GM12864 (cell line): ENCODE measurements at regions not wholly inside any gene's neighbourhood (a gene's known extent, or its start where the extent isn't known, plus 50 kb on each side); places are given as distances from the start of the nearest gene placed in this dataset.

ENCODE experiments used
- DNase-seq: peaks from one replicate; pipeline ENCODE4 v3.0.0-alpha.2; 2011; ENCODE audit warnings: low read depth
- H3K4me3 ChIP-seq: 2 replicates; pipeline ENCODE4 v1.5.1; 2011; ENCODE audit warnings: mild to moderate bottlenecking, low read depth, low read length, control low read depth
- TF ChIP-seq, protein P1 (sequence below): IDR thresholded peaks from 2 replicates; pipeline ENCODE4 v1.5.1; 2011; ENCODE audit warnings: low read depth, mild to moderate bottlenecking, moderate library complexity, low read length, control low read depth, inconsistent platforms; ENCODE audit errors: missing control alignments

- DNase-seq, result no peak
- TF ChIP-seq, protein P1, sequence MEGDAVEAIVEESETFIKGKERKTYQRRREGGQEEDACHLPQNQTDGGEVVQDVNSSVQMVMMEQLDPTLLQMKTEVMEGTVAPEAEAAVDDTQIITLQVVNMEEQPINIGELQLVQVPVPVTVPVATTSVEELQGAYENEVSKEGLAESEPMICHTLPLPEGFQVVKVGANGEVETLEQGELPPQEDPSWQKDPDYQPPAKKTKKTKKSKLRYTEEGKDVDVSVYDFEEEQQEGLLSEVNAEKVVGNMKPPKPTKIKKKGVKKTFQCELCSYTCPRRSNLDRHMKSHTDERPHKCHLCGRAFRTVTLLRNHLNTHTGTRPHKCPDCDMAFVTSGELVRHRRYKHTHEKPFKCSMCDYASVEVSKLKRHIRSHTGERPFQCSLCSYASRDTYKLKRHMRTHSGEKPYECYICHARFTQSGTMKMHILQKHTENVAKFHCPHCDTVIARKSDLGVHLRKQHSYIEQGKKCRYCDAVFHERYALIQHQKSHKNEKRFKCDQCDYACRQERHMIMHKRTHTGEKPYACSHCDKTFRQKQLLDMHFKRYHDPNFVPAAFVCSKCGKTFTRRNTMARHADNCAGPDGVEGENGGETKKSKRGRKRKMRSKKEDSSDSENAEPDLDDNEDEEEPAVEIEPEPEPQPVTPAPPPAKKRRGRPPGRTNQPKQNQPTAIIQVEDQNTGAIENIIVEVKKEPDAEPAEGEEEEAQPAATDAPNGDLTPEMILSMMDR, result no peak
- no peak overlapping the region for H3K4me3 ChIP-seq
These were observed 872.1 kb upstream of the PCDH10 start for GRCh38 chr4:132276989-132277388.

DNA sequence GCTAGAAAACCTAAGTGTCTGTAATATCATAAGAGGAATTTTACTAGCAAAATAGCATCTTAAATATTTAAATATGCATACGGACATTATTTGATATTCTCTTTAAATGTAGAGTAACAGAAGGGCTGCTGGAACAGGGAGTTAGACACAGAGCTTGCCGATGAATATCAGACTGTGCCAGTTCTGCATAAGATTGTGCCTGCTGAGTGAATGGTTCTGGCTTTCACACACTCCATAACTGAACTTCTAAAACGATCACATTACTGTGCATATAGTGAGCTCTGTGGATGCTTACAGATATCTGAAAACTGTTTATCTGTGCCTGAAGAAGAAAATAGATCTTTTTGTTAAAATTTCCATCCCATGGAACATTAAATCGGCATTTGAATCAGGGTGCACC, 867.4 kb upstream of the PCDH10 start:
- no peak for DNase-seq
- H3K4me3 ChIP-seq, result no peak overlapping the region
- TF ChIP-seq, protein P1, result no peak

- TF ChIP-seq, protein P1, result no peak
- DNase-seq, result no peak
- H3K4me3 ChIP-seq, result no peak overlapping the region
These were observed 864.1 kb upstream of the PCDH10 start for GRCh38 chr4:132284910-132285426.

- DNase-seq, result no peak
- TF ChIP-seq, protein P1, result no peak
- H3K4me3 ChIP-seq, result no peak overlapping the region
These were observed 851.7 kb upstream of the PCDH10 start for GRCh38 chr4:132297346-132297745.

DNA sequence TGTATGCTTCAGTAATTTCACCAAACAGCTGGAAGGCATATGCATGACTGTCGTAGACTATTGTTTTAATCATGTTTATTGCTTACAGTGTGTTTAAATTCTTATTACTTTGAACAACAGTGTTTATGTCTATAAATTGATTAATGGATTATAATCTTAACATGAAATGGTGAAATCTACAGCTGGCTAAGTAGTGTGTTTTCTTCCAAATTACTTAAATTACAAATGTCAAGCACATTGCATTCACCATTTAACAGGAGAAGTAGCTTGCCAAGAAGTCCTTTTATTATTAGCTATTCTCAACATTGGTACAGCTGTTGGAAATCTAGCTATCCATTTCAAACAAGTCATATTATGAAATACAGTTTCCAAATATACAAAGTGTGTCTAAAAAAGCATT, 849.3 kb upstream of the PCDH10 start:
- H3K4me3 ChIP-seq, result no peak overlapping the region
- TF ChIP-seq, protein P1, result no peak
- no peak for DNase-seq

DNA sequence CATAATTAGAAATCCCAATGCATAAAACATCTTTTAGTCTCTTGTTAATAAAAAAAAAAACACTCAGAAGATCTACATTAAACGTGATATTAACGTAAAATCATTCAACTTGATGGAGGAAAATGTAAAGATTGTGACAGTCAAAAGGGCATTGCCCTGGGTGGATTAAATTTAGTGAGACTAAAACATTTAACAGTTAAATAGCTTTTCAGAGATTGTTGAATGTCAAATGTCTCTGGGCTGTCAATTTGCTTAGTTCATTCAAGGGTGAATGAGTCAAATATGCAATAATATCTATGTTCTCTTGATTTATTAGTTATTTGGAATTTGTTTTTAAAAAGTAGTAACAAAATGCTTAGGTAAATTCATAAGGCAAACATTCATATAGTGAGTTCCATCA, 836.6 kb upstream of the PCDH10 start:
- H3K4me3 ChIP-seq, result no peak overlapping the region
- no peak for DNase-seq
- TF ChIP-seq, protein P1, result no peak

- no peak for DNase-seq
- no peak overlapping the region for H3K4me3 ChIP-seq
- TF ChIP-seq, protein P1, result no peak
These were observed 835.2 kb upstream of the PCDH10 start for GRCh38 chr4:132313852-132314251.
